ENCODE measurements at regions not wholly inside any gene's neighbourhood (a gene's known extent, or its start where the extent isn't known, plus 50 kb on each side); places are given as distances from the start of the nearest gene placed in this dataset.
"Not testable (repeated sequence)": the region's sequence is repeated elsewhere in the genome, so short reads cannot be mapped to it uniquely, and the experiment has no call there.

- not testable (repeated sequence) for TF ChIP-seq POLR2AphosphoS5, POLR2A, EP300 (IDR thresholded peaks at IDR 0.05)
- TF ChIP-seq, protein P1, sequence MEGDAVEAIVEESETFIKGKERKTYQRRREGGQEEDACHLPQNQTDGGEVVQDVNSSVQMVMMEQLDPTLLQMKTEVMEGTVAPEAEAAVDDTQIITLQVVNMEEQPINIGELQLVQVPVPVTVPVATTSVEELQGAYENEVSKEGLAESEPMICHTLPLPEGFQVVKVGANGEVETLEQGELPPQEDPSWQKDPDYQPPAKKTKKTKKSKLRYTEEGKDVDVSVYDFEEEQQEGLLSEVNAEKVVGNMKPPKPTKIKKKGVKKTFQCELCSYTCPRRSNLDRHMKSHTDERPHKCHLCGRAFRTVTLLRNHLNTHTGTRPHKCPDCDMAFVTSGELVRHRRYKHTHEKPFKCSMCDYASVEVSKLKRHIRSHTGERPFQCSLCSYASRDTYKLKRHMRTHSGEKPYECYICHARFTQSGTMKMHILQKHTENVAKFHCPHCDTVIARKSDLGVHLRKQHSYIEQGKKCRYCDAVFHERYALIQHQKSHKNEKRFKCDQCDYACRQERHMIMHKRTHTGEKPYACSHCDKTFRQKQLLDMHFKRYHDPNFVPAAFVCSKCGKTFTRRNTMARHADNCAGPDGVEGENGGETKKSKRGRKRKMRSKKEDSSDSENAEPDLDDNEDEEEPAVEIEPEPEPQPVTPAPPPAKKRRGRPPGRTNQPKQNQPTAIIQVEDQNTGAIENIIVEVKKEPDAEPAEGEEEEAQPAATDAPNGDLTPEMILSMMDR (IDR thresholded peaks at IDR 0.05): not testable (repeated sequence)
These were observed 1475.8 kb upstream of the ADGRL3 start for GRCh38 chr4:59724286-59724685.
